ENCODE measurements at regions not wholly inside any gene's neighbourhood (a gene's known extent, or its start where the extent isn't known, plus 50 kb on each side); places are given as distances from the start of the nearest gene placed in this dataset.

DNA sequence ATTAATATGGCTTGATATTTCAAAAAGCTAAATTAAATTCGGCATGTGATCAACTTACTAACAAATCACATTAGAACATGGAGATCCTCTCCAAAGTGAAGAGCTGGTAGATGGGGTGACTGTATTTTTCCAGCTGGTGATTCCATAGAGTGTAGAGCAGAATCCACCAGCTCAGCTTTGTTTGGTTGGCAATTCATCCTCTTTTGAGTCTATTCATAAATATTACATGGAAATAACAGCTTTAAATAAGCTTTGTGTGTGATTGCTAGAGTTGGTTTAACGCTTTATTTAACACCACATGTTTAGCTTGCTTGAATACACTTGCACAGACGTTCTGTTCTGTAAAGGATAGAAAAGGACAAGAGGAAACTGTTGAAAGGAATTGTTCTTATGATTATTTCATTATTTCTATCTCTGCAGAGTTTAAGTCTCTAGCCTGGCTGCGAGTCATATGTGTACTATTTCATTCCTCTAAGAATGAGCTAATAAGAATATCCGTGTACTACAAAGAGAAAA is 738.3 kb upstream of the KIRREL3 start:
- no peaks in the 10 kb centered on the region for H3K36me3 Mint-ChIP-seq
- ChIA-PET POLR2A (no interaction called here), CTCF (no interaction called here)
- DNase-seq (ENCODE audit: low spot score) (no peak), ATAC-seq (no peak)
- H3K27me3 Mint-ChIP-seq (ENCODE audit: low read depth), result peaks cover 4% of the 10 kb centered on the region; the same call in 1 of the 2 replicates
- H3K4me1 Mint-ChIP-seq, result no peaks in the 10 kb centered on the region
- TF ChIP-seq SMAD3 (CRISPR knock-in tag; IDR thresholded peaks at IDR 0.05; ENCODE audit: borderline replicate concordance) (no peak), ZNF121 (CRISPR knock-in tag; IDR thresholded peaks at IDR 0.05) (no peak), ZNF423 (CRISPR knock-in tag; IDR thresholded peaks at IDR 0.05) (no peak), GABPB1 (CRISPR knock-in tag; IDR thresholded peaks at IDR 0.05) (no peak), ESRRA (CRISPR knock-in tag; IDR thresholded peaks at IDR 0.05; ENCODE audit: borderline replicate concordance) (no peak), FOXP1 (CRISPR knock-in tag; IDR thresholded peaks at IDR 0.05; ENCODE audit: borderline replicate concordance) (no peak), CREM (CRISPR knock-in tag; IDR thresholded peaks at IDR 0.05) (no peak), GTF2I (CRISPR knock-in tag; conservative IDR thresholded peaks at IDR 0.05) (no peak), CBFB (CRISPR knock-in tag; IDR thresholded peaks at IDR 0.05; ENCODE audit: low read depth) (no peak), NFE2L1 (CRISPR knock-in tag; IDR thresholded peaks at IDR 0.05) (no peak), FOXJ3 (CRISPR knock-in tag; IDR thresholded peaks at IDR 0.05; ENCODE audit: borderline replicate concordance) (no peak), PRRX2 (CRISPR knock-in tag; IDR thresholded peaks at IDR 0.05) (no peak), ZNF263 (CRISPR knock-in tag; IDR thresholded peaks at IDR 0.05; ENCODE audit: low read depth) (no peak), SMAD4 (CRISPR knock-in tag; IDR thresholded peaks at IDR 0.05) (no peak), JAZF1 (CRISPR knock-in tag; IDR thresholded peaks at IDR 0.05) (no peak), ELF4 (CRISPR knock-in tag; IDR thresholded peaks at IDR 0.05; ENCODE audit: low read depth) (no peak)
- TF ChIP-seq, protein P1, sequence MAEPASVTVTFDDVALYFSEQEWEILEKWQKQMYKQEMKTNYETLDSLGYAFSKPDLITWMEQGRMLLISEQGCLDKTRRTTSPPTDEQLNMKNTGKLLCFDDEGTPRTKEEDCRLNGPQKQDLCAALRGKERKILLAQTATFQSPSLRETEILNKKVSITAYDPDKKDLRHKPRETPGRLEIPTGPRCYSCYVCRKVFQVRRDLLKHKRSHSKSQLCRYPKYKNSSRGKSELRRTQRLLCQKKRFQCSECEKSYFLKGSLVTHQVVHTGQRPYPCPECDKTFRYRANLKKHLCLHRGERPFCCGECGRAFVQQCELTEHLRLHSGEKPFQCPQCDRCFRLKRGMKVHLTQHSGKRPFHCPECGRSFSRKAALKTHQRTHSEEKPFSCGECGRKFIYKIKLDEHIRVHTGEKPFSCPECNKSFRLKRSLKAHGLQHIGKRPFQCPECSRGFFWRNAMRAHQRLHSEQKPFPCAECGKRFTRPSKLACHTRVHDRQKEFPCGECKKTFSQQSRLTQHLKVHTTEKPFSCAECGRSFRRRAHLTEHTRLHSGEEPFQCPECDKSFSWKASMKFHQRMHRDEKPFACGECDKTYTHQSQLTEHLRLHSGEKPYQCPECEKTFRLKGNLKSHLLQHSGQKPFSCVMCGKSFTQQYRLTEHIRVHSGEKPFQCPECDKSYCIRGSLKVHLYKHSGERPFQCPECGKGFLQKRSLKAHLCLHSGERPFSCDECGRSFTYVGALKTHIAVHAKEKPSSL (CRISPR knock-in tag; conservative IDR thresholded peaks at IDR 0.05), result no peak
- TF ChIP-seq, protein P2, sequence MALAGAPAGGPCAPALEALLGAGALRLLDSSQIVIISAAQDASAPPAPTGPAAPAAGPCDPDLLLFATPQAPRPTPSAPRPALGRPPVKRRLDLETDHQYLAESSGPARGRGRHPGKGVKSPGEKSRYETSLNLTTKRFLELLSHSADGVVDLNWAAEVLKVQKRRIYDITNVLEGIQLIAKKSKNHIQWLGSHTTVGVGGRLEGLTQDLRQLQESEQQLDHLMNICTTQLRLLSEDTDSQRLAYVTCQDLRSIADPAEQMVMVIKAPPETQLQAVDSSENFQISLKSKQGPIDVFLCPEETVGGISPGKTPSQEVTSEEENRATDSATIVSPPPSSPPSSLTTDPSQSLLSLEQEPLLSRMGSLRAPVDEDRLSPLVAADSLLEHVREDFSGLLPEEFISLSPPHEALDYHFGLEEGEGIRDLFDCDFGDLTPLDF (CRISPR knock-in tag; IDR thresholded peaks at IDR 0.05), result no peak
- TF ChIP-seq, protein P3, sequence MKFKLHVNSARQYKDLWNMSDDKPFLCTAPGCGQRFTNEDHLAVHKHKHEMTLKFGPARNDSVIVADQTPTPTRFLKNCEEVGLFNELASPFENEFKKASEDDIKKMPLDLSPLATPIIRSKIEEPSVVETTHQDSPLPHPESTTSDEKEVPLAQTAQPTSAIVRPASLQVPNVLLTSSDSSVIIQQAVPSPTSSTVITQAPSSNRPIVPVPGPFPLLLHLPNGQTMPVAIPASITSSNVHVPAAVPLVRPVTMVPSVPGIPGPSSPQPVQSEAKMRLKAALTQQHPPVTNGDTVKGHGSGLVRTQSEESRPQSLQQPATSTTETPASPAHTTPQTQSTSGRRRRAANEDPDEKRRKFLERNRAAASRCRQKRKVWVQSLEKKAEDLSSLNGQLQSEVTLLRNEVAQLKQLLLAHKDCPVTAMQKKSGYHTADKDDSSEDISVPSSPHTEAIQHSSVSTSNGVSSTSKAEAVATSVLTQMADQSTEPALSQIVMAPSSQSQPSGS (CRISPR knock-in tag; IDR thresholded peaks at IDR 0.05; ENCODE audit: borderline replicate concordance, low read depth), result no peak
- no peak overlapping the region for H3K27ac Mint-ChIP-seq
- H3K4me3 Mint-ChIP-seq, result no peak overlapping the region
- H3K9me3 Mint-ChIP-seq, result no peaks in the 10 kb centered on the region

DNA sequence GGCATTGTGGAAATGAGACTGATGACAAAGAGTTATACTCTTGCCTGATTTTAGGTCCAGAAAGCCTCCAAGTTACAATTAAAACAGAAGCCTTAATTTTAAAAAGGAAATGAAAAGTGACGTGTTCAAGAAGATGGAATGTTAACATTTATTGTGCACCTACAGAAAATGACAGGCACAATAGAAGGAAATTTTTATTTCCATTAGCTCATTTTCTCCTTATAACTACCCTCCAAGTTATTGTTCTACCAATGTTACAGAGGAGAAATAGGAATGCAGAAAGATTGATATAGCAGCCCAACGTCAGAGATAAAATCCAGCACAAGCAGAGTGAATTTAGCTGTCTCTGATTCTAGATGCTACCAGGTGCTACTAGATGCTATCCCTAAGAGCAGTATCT is 736.9 kb upstream of the KIRREL3 start:
- H3K4me3 Mint-ChIP-seq, result no peak overlapping the region
- H3K27ac Mint-ChIP-seq, result no peak overlapping the region
- ChIA-PET CTCF (no interaction called here), POLR2A (no interaction called here)
- DNase-seq (ENCODE audit: low spot score) (no peak), ATAC-seq (no peak)
- H3K9me3 Mint-ChIP-seq, result no peaks in the 10 kb centered on the region
- H3K36me3 Mint-ChIP-seq, result no peaks in the 10 kb centered on the region
- peaks cover 4% of the 10 kb centered on the region; the same call in 1 of the 2 replicates for H3K4me1 Mint-ChIP-seq
- peaks cover 4% of the 10 kb centered on the region; the same call in 1 of the 2 replicates for H3K27me3 Mint-ChIP-seq (ENCODE audit: low read depth)
- TF ChIP-seq SOX15 (CRISPR knock-in tag; IDR thresholded peaks at IDR 0.05) (no peak), EMX1 (CRISPR knock-in tag; IDR thresholded peaks at IDR 0.05) (no peak), OVOL2 (CRISPR knock-in tag; IDR thresholded peaks at IDR 0.05; ENCODE audit: borderline replicate concordance) (no peak), TP53 (CRISPR knock-in tag; IDR thresholded peaks at IDR 0.05) (no peak), SMAD3 (CRISPR knock-in tag; IDR thresholded peaks at IDR 0.05; ENCODE audit: borderline replicate concordance) (no peak), NR3C1 (CRISPR knock-in tag; conservative IDR thresholded peaks at IDR 0.05; ENCODE audit: low read depth) (no peak), ZNF232 (CRISPR knock-in tag; IDR thresholded peaks at IDR 0.05) (no peak)
- TF ChIP-seq, protein P4, sequence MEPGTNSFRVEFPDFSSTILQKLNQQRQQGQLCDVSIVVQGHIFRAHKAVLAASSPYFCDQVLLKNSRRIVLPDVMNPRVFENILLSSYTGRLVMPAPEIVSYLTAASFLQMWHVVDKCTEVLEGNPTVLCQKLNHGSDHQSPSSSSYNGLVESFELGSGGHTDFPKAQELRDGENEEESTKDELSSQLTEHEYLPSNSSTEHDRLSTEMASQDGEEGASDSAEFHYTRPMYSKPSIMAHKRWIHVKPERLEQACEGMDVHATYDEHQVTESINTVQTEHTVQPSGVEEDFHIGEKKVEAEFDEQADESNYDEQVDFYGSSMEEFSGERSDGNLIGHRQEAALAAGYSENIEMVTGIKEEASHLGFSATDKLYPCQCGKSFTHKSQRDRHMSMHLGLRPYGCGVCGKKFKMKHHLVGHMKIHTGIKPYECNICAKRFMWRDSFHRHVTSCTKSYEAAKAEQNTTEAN (CRISPR knock-in tag; IDR thresholded peaks at IDR 0.05), result no peak
- TF ChIP-seq, protein P5, sequence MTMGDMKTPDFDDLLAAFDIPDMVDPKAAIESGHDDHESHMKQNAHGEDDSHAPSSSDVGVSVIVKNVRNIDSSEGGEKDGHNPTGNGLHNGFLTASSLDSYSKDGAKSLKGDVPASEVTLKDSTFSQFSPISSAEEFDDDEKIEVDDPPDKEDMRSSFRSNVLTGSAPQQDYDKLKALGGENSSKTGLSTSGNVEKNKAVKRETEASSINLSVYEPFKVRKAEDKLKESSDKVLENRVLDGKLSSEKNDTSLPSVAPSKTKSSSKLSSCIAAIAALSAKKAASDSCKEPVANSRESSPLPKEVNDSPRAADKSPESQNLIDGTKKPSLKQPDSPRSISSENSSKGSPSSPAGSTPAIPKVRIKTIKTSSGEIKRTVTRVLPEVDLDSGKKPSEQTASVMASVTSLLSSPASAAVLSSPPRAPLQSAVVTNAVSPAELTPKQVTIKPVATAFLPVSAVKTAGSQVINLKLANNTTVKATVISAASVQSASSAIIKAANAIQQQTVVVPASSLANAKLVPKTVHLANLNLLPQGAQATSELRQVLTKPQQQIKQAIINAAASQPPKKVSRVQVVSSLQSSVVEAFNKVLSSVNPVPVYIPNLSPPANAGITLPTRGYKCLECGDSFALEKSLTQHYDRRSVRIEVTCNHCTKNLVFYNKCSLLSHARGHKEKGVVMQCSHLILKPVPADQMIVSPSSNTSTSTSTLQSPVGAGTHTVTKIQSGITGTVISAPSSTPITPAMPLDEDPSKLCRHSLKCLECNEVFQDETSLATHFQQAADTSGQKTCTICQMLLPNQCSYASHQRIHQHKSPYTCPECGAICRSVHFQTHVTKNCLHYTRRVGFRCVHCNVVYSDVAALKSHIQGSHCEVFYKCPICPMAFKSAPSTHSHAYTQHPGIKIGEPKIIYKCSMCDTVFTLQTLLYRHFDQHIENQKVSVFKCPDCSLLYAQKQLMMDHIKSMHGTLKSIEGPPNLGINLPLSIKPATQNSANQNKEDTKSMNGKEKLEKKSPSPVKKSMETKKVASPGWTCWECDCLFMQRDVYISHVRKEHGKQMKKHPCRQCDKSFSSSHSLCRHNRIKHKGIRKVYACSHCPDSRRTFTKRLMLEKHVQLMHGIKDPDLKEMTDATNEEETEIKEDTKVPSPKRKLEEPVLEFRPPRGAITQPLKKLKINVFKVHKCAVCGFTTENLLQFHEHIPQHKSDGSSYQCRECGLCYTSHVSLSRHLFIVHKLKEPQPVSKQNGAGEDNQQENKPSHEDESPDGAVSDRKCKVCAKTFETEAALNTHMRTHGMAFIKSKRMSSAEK (CRISPR knock-in tag; IDR thresholded peaks at IDR 0.05; ENCODE audit: borderline replicate concordance), result no peak
- TF ChIP-seq, protein P2 (CRISPR knock-in tag; IDR thresholded peaks at IDR 0.05), result no peak

Measured in WTC11 (cell line).